Calu3 (cell line): ENCODE measurements at regions not wholly inside any gene's neighbourhood (a gene's known extent, or its start where the extent isn't known, plus 50 kb on each side); places are given as distances from the start of the nearest gene placed in this dataset.
"Not testable (repeated sequence)": the region's sequence is repeated elsewhere in the genome, so short reads cannot be mapped to it uniquely, and the experiment has no call there.

ENCODE experiments used
- BruUV-seq: library from RNA; stranded (reverse); fragments of 400-500 nt; replicated peaks from 2 replicates; lab custom pipeline; 2021; lab: Mats Ljungman, UMichigan
- CTCF ChIA-PET: fragments of 300-600 bp; sonication (Branson Sonifier 250); formaldehyde crosslinking; loops from one replicate; lab custom pipeline; 2022; ENCODE audit warnings: antibody characterized with exemption; lab: Charles Lee
- DNase-seq: peaks from one replicate; pipeline ENCODE4 v3.0.0; 2022
- H3K27ac Mint-ChIP-seq: one replicate; pipeline ENCODE4 v1.8.0; 2022; ENCODE audit warnings: mixed read lengths; ENCODE audit not compliant: unreplicated experiment
- H3K27me3 Mint-ChIP-seq: one replicate; pipeline ENCODE4 v1.8.0; 2022; ENCODE audit warnings: mixed read lengths; ENCODE audit not compliant: unreplicated experiment
- H3K36me3 Mint-ChIP-seq: one replicate; pipeline ENCODE4 v1.8.0; 2022; ENCODE audit warnings: mild to moderate bottlenecking, moderate library complexity, mixed read lengths; ENCODE audit not compliant: insufficient read depth, unreplicated experiment
- H3K4me1 Mint-ChIP-seq: one replicate; pipeline ENCODE4 v1.8.0; 2022; ENCODE audit warnings: mild to moderate bottlenecking, low read depth, mixed read lengths; ENCODE audit not compliant: unreplicated experiment
- H3K4me3 Mint-ChIP-seq: one replicate; pipeline ENCODE4 v1.8.0; 2022; ENCODE audit warnings: mild to moderate bottlenecking, low read depth, moderate library complexity, mixed read lengths; ENCODE audit not compliant: unreplicated experiment
- H3K9me3 Mint-ChIP-seq: one replicate; pipeline ENCODE4 v1.8.0; 2022; ENCODE audit warnings: low read depth, mixed read lengths; ENCODE audit not compliant: unreplicated experiment
- CTCF ChIP-seq: fragments of 200-600 bp; IDR thresholded peaks from one replicate; pipeline ENCODE4 v1.8.0; 2022; ENCODE audit warnings: antibody characterized with exemption; ENCODE audit not compliant: unreplicated experiment
- intact Hi-C: fragments of 100-400 bp; cut with micrococcal nuclease; formaldehyde crosslinking; loops from one replicate; pipeline ENCODE4 v1.10.0; 2022; ENCODE audit not compliant: unreplicated experiment

- no TSS peak for BruUV-seq
- no peak for DNase-seq
- Mint-ChIP-seq H3K9me3 (peaks cover 6% of the 10 kb centered on the region), H3K4me1 (no peaks in the 10 kb centered on the region), H3K27me3 (no peaks in the 10 kb centered on the region), H3K4me3 (no peak overlapping the region), H3K36me3 (no peaks in the 10 kb centered on the region), H3K27ac (no peak overlapping the region)
- intact Hi-C loops = no loop called here
- CTCF ChIA-PET = no interaction called here
- no peak for TF ChIP-seq CTCF
Observed at GRCh38 chr21:9730866-9731265, 790.5 kb upstream of the TPTE start.

- H3K9me3 Mint-ChIP-seq, H3K36me3 Mint-ChIP-seq, H3K4me3 Mint-ChIP-seq, BruUV-seq, DNase-seq, CTCF ChIA-PET, H3K27ac Mint-ChIP-seq, intact Hi-C loops, H3K27me3 Mint-ChIP-seq, H3K4me1 Mint-ChIP-seq: not testable (repeated sequence)
Observed at GRCh38 chr21:9731317-9731716, 790.1 kb upstream of the TPTE start.

- H3K9me3 Mint-ChIP-seq, H3K4me3 Mint-ChIP-seq, H3K27me3 Mint-ChIP-seq, DNase-seq, H3K4me1 Mint-ChIP-seq, CTCF ChIA-PET, BruUV-seq, H3K36me3 Mint-ChIP-seq, H3K27ac Mint-ChIP-seq, intact Hi-C loops: not testable (repeated sequence)
Observed at GRCh38 chr21:9732605-9733004, 788.8 kb upstream of the TPTE start.

- H3K27me3 Mint-ChIP-seq, H3K9me3 Mint-ChIP-seq, CTCF ChIA-PET, intact Hi-C loops, H3K4me1 Mint-ChIP-seq, H3K4me3 Mint-ChIP-seq, DNase-seq, BruUV-seq, H3K27ac Mint-ChIP-seq, H3K36me3 Mint-ChIP-seq: not testable (repeated sequence)
Observed at GRCh38 chr21:9733761-9734558, 787.4 kb upstream of the TPTE start.

- Mint-ChIP-seq H3K4me1 (no peaks in the 10 kb centered on the region), H3K36me3 (no peaks in the 10 kb centered on the region), H3K4me3 (no peak overlapping the region), H3K27me3 (no peaks in the 10 kb centered on the region), H3K9me3 (peaks cover 4% of the 10 kb centered on the region), H3K27ac (no peak overlapping the region)
- no peak for TF ChIP-seq CTCF
- DNase-seq = no peak
- intact Hi-C loops = no loop called here
- no TSS peak for BruUV-seq
- CTCF ChIA-PET = no interaction called here
Observed at GRCh38 chr21:9735421-9735961, 785.9 kb upstream of the TPTE start.

- H3K36me3 Mint-ChIP-seq, DNase-seq, H3K27me3 Mint-ChIP-seq, H3K4me3 Mint-ChIP-seq, CTCF ChIA-PET, H3K4me1 Mint-ChIP-seq, H3K27ac Mint-ChIP-seq, BruUV-seq, H3K9me3 Mint-ChIP-seq, intact Hi-C loops: not testable (repeated sequence)
Observed at GRCh38 chr21:9737301-9737700, 784.1 kb upstream of the TPTE start.

GRCh38 chr21:9737871-9738515 lies 783.4 kb upstream of the TPTE start:
- H3K4me1 Mint-ChIP-seq, BruUV-seq, CTCF ChIA-PET, H3K27me3 Mint-ChIP-seq, H3K9me3 Mint-ChIP-seq, intact Hi-C loops, H3K4me3 Mint-ChIP-seq, DNase-seq, H3K27ac Mint-ChIP-seq, H3K36me3 Mint-ChIP-seq: not testable (repeated sequence)
